ENCODE measurements at regions not wholly inside any gene's neighbourhood (a gene's known extent, or its start where the extent isn't known, plus 50 kb on each side); places are given as distances from the start of the nearest gene placed in this dataset.
"Not testable (repeated sequence)": the region's sequence is repeated elsewhere in the genome, so short reads cannot be mapped to it uniquely, and the experiment has no call there.

- no peak for DNase-seq (ENCODE audit: low read depth)
Measured at GRCh38 chr5:126009566-126009965, 413.6 kb upstream of the GRAMD2B start.

GRCh38 chr5:126011526-126011925 lies 411.7 kb upstream of the GRAMD2B start:
- not testable (repeated sequence) for DNase-seq (ENCODE audit: low read depth)

GRCh38 chr5:126014676-126015075 lies 408.5 kb upstream of the GRAMD2B start:
- DNase-seq (ENCODE audit: low read depth): no peak

GRCh38 chr5:126015235-126016181 lies 407.7 kb upstream of the GRAMD2B start:
- peak; percentile 89 for DNase-seq (ENCODE audit: low read depth)

- DNase-seq (ENCODE audit: low read depth): no peak
Measured at GRCh38 chr5:126016256-126016655, 407.0 kb upstream of the GRAMD2B start.

- no peak for DNase-seq (ENCODE audit: low read depth)
Measured at GRCh38 chr5:126017096-126017495, 406.1 kb upstream of the GRAMD2B start.

- DNase-seq (ENCODE audit: low read depth): no peak
Measured at GRCh38 chr5:126020770-126021169, 402.4 kb upstream of the GRAMD2B start.

- no peak for DNase-seq (ENCODE audit: low read depth)
Measured at GRCh38 chr5:126023994-126024441, 399.2 kb upstream of the GRAMD2B start.

GRCh38 chr5:126027149-126027548 lies 396.1 kb upstream of the GRAMD2B start:
- no peak for DNase-seq (ENCODE audit: low read depth)

- DNase-seq (ENCODE audit: low read depth): no peak
Measured at GRCh38 chr5:126027652-126028051, 395.6 kb upstream of the GRAMD2B start.

- DNase-seq (ENCODE audit: low read depth): no peak
Measured at GRCh38 chr5:126028336-126028735, 394.9 kb upstream of the GRAMD2B start.

- DNase-seq (ENCODE audit: low read depth): not testable (repeated sequence)
Measured at GRCh38 chr5:126029282-126029681, 393.9 kb upstream of the GRAMD2B start.

- DNase-seq (ENCODE audit: low read depth): no peak
Measured at GRCh38 chr5:126030698-126031097, 392.5 kb upstream of the GRAMD2B start.

GRCh38 chr5:126031989-126032716 lies 391.1 kb upstream of the GRAMD2B start:
- peak; percentile 83 for DNase-seq (ENCODE audit: low read depth)

- no peak for DNase-seq (ENCODE audit: low read depth)
Measured at GRCh38 chr5:126043688-126044087, 379.5 kb upstream of the GRAMD2B start.

- DNase-seq (ENCODE audit: low read depth): no peak
Measured at GRCh38 chr5:126044111-126044668, 379.0 kb upstream of the GRAMD2B start.

- no peak for DNase-seq (ENCODE audit: low read depth)
Measured at GRCh38 chr5:126044931-126045565, 378.2 kb upstream of the GRAMD2B start.

GRCh38 chr5:126046318-126046717 lies 376.9 kb upstream of the GRAMD2B start:
- no peak for DNase-seq (ENCODE audit: low read depth)

GRCh38 chr5:126046846-126047571 lies 376.2 kb upstream of the GRAMD2B start:
- DNase-seq (ENCODE audit: low read depth): no peak

GRCh38 chr5:126052120-126052519 lies 371.1 kb upstream of the GRAMD2B start:
- DNase-seq (ENCODE audit: low read depth): no peak

- no peak for DNase-seq (ENCODE audit: low read depth)
Measured at GRCh38 chr5:126052791-126053190, 370.4 kb upstream of the GRAMD2B start.
